GM12878 (cell line): ENCODE measurements at regions not wholly inside any gene's neighbourhood (a gene's known extent, or its start where the extent isn't known, plus 50 kb on each side); places are given as distances from the start of the nearest gene placed in this dataset.

Experiments
- ATAC-seq: fragments of 200-7000 bp; cut with Tn5 transposase; 3 replicates; pipeline ENCODE4 v1.9.1; 2020; ENCODE audit warnings: mild to moderate bottlenecking, moderate library complexity
- BruUV-seq: library from RNA; stranded (reverse); fragments of 400-500 nt; replicated peaks from 2 replicates; lab custom pipeline; 2021; lab: Mats Ljungman, UMichigan
- CTCF ChIA-PET: fragments of 300-600 bp; sonication (Branson Sonifier 250); formaldehyde crosslinking; extraction: SDS; loops from one replicate; lab custom pipeline; 2021; ENCODE audit warnings: inconsistent platforms; lab: Yijun Ruan, JAX
- POLR2A ChIA-PET: fragments of 350-600 bp; formaldehyde crosslinking; extraction: SDS; loops from one replicate; lab custom pipeline; 2021; ENCODE audit warnings: inconsistent platforms; lab: Charles Lee
- RAD21 ChIA-PET: fragments of 300-600 bp; sonication (Branson Sonifier 250); formaldehyde crosslinking; loops from one replicate; lab custom pipeline; 2023; ENCODE audit warnings: antibody characterized with exemption; ENCODE audit not compliant: unreplicated experiment; lab: Charles Lee
- SMC1A ChIA-PET: fragments of 300-600 bp; sonication (Branson Sonifier 250); formaldehyde crosslinking; loops from one replicate; lab custom pipeline; 2023; ENCODE audit not compliant: unreplicated experiment, uncharacterized antibody; lab: Charles Lee
- DNase-seq: peaks from one replicate; pipeline ENCODE4 v3.0.0-alpha.2; 2011; ENCODE audit warnings: low read depth, low spot score
- FAIRE-seq: peaks from 3 replicates; lab custom pipeline; 2011; peaks lifted over from hg19 to GRCh38; lab: Jason Lieb, UNC
- H2AFZ ChIP-seq: 2 replicates; pipeline ENCODE4 v1.6.0; 2011; ENCODE audit warnings: low read depth, low read length, control low read depth; ENCODE audit not compliant: control insufficient read depth
- H3K27ac ChIP-seq: 2 replicates; pipeline ENCODE4 v1.5.1; 2011; ENCODE audit warnings: control low read depth; ENCODE audit not compliant: control insufficient read depth, insufficient read depth
- H3K27me3 ChIP-seq, 2 experiments: replicated peaks in 1 of 2; 2 replicates each; pipeline versions ENCODE4 v1.6.0 to v1.6.1; 2011; ENCODE audit warnings: low read length in 1 of 2; ENCODE audit not compliant: control insufficient read depth in 2 of 2, insufficient read depth in 2 of 2
- H3K36me3 ChIP-seq, 2 experiments: 2 replicates each; pipeline ENCODE4 v1.5.1; 2011; ENCODE audit warnings: low read length in 1 of 2; ENCODE audit not compliant: control insufficient read depth in 2 of 2, insufficient read depth in 2 of 2
- H3K4me1 ChIP-seq: 2 replicates; pipeline ENCODE4 v1.6.1; 2011; ENCODE audit warnings: mild to moderate bottlenecking, low read length, moderate library complexity, mixed read lengths; ENCODE audit not compliant: control insufficient read depth, insufficient read depth
- H3K4me2 ChIP-seq: 2 replicates; pipeline ENCODE4 v1.6.0; 2011; ENCODE audit warnings: control low read depth; ENCODE audit not compliant: control insufficient read depth, insufficient read depth
- H3K4me3 ChIP-seq: fragments of 200-600 bp; sonication (generic); 2 replicates; pipeline ENCODE4 v1.5.1; 2016
- H3K79me2 ChIP-seq: 2 replicates; pipeline ENCODE4 v1.6.0; 2011; ENCODE audit warnings: low read length; ENCODE audit not compliant: control insufficient read depth, insufficient read depth
- H3K9ac ChIP-seq: 2 replicates; pipeline ENCODE4 v1.8.0; 2011; ENCODE audit warnings: low read length, control low read depth, mixed read lengths; ENCODE audit not compliant: control insufficient read depth, insufficient read depth
- H3K9me3 ChIP-seq: replicated peaks from 3 replicates; pipeline ENCODE4 v1.5.1; 2011; ENCODE audit warnings: mild to moderate bottlenecking, low read length; ENCODE audit not compliant: control insufficient read depth, insufficient read depth
- H4K20me1 ChIP-seq: 2 replicates; pipeline ENCODE4 v1.6.0; 2011; ENCODE audit not compliant: control insufficient read depth, insufficient read depth
- BACH1 ChIP-seq: fragments of 450-650 bp; IDR thresholded peaks from 2 replicates; pipeline ENCODE4 v1.6.1; 2017; ENCODE audit warnings: mild to moderate bottlenecking, borderline replicate concordance
- BRCA1 ChIP-seq: IDR thresholded peaks from 2 replicates; pipeline ENCODE4 v1.6.1; 2011; ENCODE audit warnings: low read depth, low read length, improper control_type of control experiment
- CBFB ChIP-seq: IDR thresholded peaks from 2 replicates; pipeline ENCODE4 v1.6.1; 2016; ENCODE audit warnings: antibody characterized with exemption, low read depth
- CEBPB ChIP-seq, 2 experiments: fragments of 150-350 bp in 1 of 2; IDR thresholded peaks; 2 replicates each; pipeline ENCODE4 v1.6.1; 2012 to 2014; ENCODE audit warnings: low read depth in 2 of 2, low read length in 2 of 2, borderline replicate concordance in 1 of 2, inconsistent platforms in 1 of 2
- E2F8 ChIP-seq: fragments of 450-650 bp; IDR thresholded peaks from 2 replicates; pipeline ENCODE4 v1.6.1; 2018; ENCODE audit warnings: mild to moderate bottlenecking, low read depth, moderate library complexity; ENCODE audit not compliant: partially characterized antibody
- IRF3 ChIP-seq: fragments of 450-650 bp; IDR thresholded peaks from 2 replicates; pipeline ENCODE4 v1.6.1; 2014; ENCODE audit warnings: mild to moderate bottlenecking
- MYB ChIP-seq: fragments of 150-350 bp; IDR thresholded peaks from 2 replicates; pipeline ENCODE4 v1.6.1; 2014; ENCODE audit warnings: mild to moderate bottlenecking, low read depth, low read length, borderline replicate concordance
- NFIC ChIP-seq: IDR thresholded peaks from 2 replicates; pipeline ENCODE4 v1.6.1; 2012; ENCODE audit warnings: low read depth, mild to moderate bottlenecking, inconsistent platforms, low read length, moderate library complexity
- NFXL1 ChIP-seq: fragments of 450-650 bp; IDR thresholded peaks from 2 replicates; pipeline ENCODE4 v1.6.1; 2017; ENCODE audit warnings: antibody characterized with exemption, mild to moderate bottlenecking, borderline replicate concordance
- NFYB ChIP-seq: IDR thresholded peaks from 2 replicates; pipeline ENCODE4 v1.6.1; 2011; ENCODE audit warnings: low read depth, mild to moderate bottlenecking, low read length, improper control_type of control experiment, moderate library complexity; ENCODE audit not compliant: insufficient read depth
- PRDM15 ChIP-seq: fragments of 450-650 bp; formaldehyde crosslinking; IDR thresholded peaks from 2 replicates; pipeline ENCODE4 v1.4.0; 2020; ENCODE audit warnings: mild to moderate bottlenecking, moderate library complexity
- SMC3 ChIP-seq: IDR thresholded peaks from 2 replicates; pipeline ENCODE4 v1.6.1; 2011; ENCODE audit warnings: low read length, improper control_type of control experiment, borderline replicate concordance
- TARDBP ChIP-seq: IDR thresholded peaks from 2 replicates; pipeline ENCODE4 v1.6.1; 2016; ENCODE audit warnings: borderline replicate concordance
- TCF3 ChIP-seq: IDR thresholded peaks from 2 replicates; pipeline ENCODE4 v1.6.1; 2012; ENCODE audit warnings: low read depth, mild to moderate bottlenecking, low read length, borderline replicate concordance; ENCODE audit not compliant: insufficient read depth
- WGBS: methylation state at CpG from one replicate; pipeline ENCODE4 v1.1.6; 2016; ENCODE audit warnings: low lambda C conversion rate; ENCODE audit not compliant: insufficient replicate concordance, insufficient coverage; ENCODE audit errors: missing lambda C conversion rate; 5-methylcytosine and 5-hydroxymethylcytosine counted together
- in situ Hi-C: fragments of 300-500 bp; cut with MboI; formaldehyde crosslinking; loops from 9 replicates; pipeline ENCODE4 v1.14.3; 2018; ENCODE audit warnings: mixed read lengths
- intact Hi-C: fragments of 100-400 bp; cut with micrococcal nuclease; formaldehyde crosslinking; loops from one replicate; pipeline ENCODE4 v1.14.2; 2022; ENCODE audit not compliant: unreplicated experiment

DNA sequence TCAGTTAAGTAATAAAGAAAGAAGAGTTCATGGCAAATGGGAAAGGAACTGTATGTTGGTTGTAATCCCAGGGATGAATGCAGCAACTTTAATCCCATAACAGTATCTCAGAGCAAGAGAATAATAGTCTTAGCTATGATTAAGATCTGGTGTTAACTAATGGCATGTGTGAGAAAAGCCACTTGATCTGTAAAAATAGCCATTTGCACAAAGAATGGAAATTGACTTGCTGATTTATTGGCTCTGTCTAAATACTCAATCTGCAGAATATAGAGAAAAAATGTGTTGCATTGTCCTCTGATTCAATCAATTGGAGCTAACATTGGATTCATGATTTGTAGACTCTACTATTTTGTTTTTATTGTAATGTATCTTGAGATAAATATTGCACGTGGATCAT, 987.0 kb downstream of the NSUN3 start:
- no peak for DNase-seq
- no TSS peak for BruUV-seq
- Histone ChIP-seq H3K36me3 (no peaks in the 10 kb centered on the region), H3K4me2 (no peak overlapping the region), H3K4me1 (no peaks in the 10 kb centered on the region), H4K20me1 (no peaks in the 10 kb centered on the region), H3K4me3 (no peak overlapping the region), H3K27ac (no peak overlapping the region), H3K79me2 (no peaks in the 10 kb centered on the region), H3K27me3 (no peaks in the 10 kb centered on the region), H2AFZ (no peak overlapping the region), H3K9me3 (no peaks in the 10 kb centered on the region), H3K9ac (no peak overlapping the region)
- ChIA-PET SMC1A (no interaction called here), POLR2A (no interaction called here), RAD21 (no interaction called here), CTCF (interaction anchor here (0.6 kb wide), 1 partner anchor 22 kb away, joined by 3 read pairs; no protein-coding TSS in a partner anchor)
- FAIRE-seq: no peak
- in situ Hi-C loops (no loop called here), intact Hi-C loops (no loop called here)
- ATAC-seq: no peak
- WGBS: 6% methylated on average over 1 of the region's 1 CpG
- TF ChIP-seq CBFB: no peak
- TF ChIP-seq BRCA1: no peak
- TF ChIP-seq TCF3: no peak
- no peak for TF ChIP-seq BACH1
- TF ChIP-seq MYB: no peak
- TF ChIP-seq CEBPB (IDR thresholded peaks at IDR 0.05; ENCODE audit: borderline replicate concordance in 1 of 2, low read depth in 2 of 2, low read length in 2 of 2): no peak
- no peak for TF ChIP-seq NFXL1
- TF ChIP-seq PRDM15: no peak
- TF ChIP-seq SMC3: no peak
- no peak for TF ChIP-seq NFYB
- TF ChIP-seq NFIC: no peak
- TF ChIP-seq IRF3: no peak
- no peak for TF ChIP-seq TARDBP
- TF ChIP-seq E2F8: no peak
